ENCODE measurements at regions not wholly inside any gene's neighbourhood (a gene's known extent, or its start where the extent isn't known, plus 50 kb on each side); places are given as distances from the start of the nearest gene placed in this dataset.
"Not testable (repeated sequence)": the region's sequence is repeated elsewhere in the genome, so short reads cannot be mapped to it uniquely, and the experiment has no call there.

- no peaks in the 10 kb centered on the region for H3K36me3 Mint-ChIP-seq (ENCODE audit: low read depth)
- H3K4me1 Mint-ChIP-seq: no peaks in the 10 kb centered on the region
- no peaks in the 10 kb centered on the region for H3K27me3 Mint-ChIP-seq (ENCODE audit: low read depth, poor library complexity)
- no peak overlapping the region for H3K27ac Mint-ChIP-seq
- no peak overlapping the region for H3K4me3 Mint-ChIP-seq
- DNase-seq: no peak
- H3K9me3 Mint-ChIP-seq: no peaks in the 10 kb centered on the region
- no peak for TF ChIP-seq CTCF (IDR thresholded peaks at IDR 0.05)
These were observed 190.2 kb upstream of the LMO3 start for GRCh38 chr12:16796168-16796567.

GRCh38 chr12:16789204-16789790 is 183.3 kb upstream of the LMO3 start:
- peak; percentile 14 for DNase-seq
- Mint-ChIP-seq H3K27ac (no peak overlapping the region), H3K36me3 (ENCODE audit: low read depth) (no peaks in the 10 kb centered on the region)

GRCh38 chr12:16788506-16789203 is 182.7 kb upstream of the LMO3 start:
- Mint-ChIP-seq H3K36me3 (ENCODE audit: low read depth) (no peaks in the 10 kb centered on the region), H3K4me3 (no peak overlapping the region), H3K27ac (no peak overlapping the region), H3K9me3 (no peaks in the 10 kb centered on the region), H3K27me3 (ENCODE audit: low read depth, poor library complexity) (peaks cover 3% of the 10 kb centered on the region), H3K4me1 (no peaks in the 10 kb centered on the region)
- no peak for DNase-seq
- no peak for TF ChIP-seq CTCF (IDR thresholded peaks at IDR 0.05)

More at GRCh38 chr12:16789204-16789790, 183.3 kb upstream of the LMO3 start:
- Mint-ChIP-seq H3K27me3 (ENCODE audit: low read depth, poor library complexity) (peaks cover 3% of the 10 kb centered on the region), H3K4me3 (no peak overlapping the region), H3K4me1 (no peaks in the 10 kb centered on the region), H3K9me3 (no peaks in the 10 kb centered on the region)
- TF ChIP-seq CTCF (IDR thresholded peaks at IDR 0.05): no peak

- Mint-ChIP-seq H3K27ac (no peak overlapping the region), H3K36me3 (ENCODE audit: low read depth) (no peaks in the 10 kb centered on the region), H3K4me1 (no peaks in the 10 kb centered on the region), H3K27me3 (ENCODE audit: low read depth, poor library complexity) (peaks cover 3% of the 10 kb centered on the region), H3K9me3 (no peaks in the 10 kb centered on the region), H3K4me3 (no peak overlapping the region)
- DNase-seq: no peak
- TF ChIP-seq CTCF (IDR thresholded peaks at IDR 0.05): no peak
These were observed 180.0 kb upstream of the LMO3 start for GRCh38 chr12:16785953-16786352.

GRCh38 chr12:16785524-16785923 is 179.6 kb upstream of the LMO3 start:
- H3K9me3 Mint-ChIP-seq: no peaks in the 10 kb centered on the region
- DNase-seq: no peak
- no peak overlapping the region for H3K4me3 Mint-ChIP-seq
- no peaks in the 10 kb centered on the region for H3K36me3 Mint-ChIP-seq (ENCODE audit: low read depth)
- H3K27me3 Mint-ChIP-seq (ENCODE audit: low read depth, poor library complexity): peaks cover 3% of the 10 kb centered on the region
- H3K4me1 Mint-ChIP-seq: no peaks in the 10 kb centered on the region
- no peak for TF ChIP-seq CTCF (IDR thresholded peaks at IDR 0.05)
- H3K27ac Mint-ChIP-seq: no peak overlapping the region

- H3K4me1 Mint-ChIP-seq; H3K4me3 Mint-ChIP-seq; H3K27me3 Mint-ChIP-seq (ENCODE audit: low read depth, poor library complexity); H3K36me3 Mint-ChIP-seq (ENCODE audit: low read depth); H3K27ac Mint-ChIP-seq; DNase-seq: not testable (repeated sequence)
- peaks cover 35% of the 10 kb centered on the region for H3K9me3 Mint-ChIP-seq
These were observed 163.2 kb upstream of the LMO3 start for GRCh38 chr12:16769129-16769528.
